ENCODE measurements at regions not wholly inside any gene's neighbourhood (a gene's known extent, or its start where the extent isn't known, plus 50 kb on each side); places are given as distances from the start of the nearest gene placed in this dataset.

- TF ChIP-seq NCOR1 (IDR thresholded peaks at IDR 0.05), result no peak
- no peak for TF ChIP-seq OTX1 (CRISPR knock-in tag; IDR thresholded peaks at IDR 0.05)
- CTCF ChIA-PET (ENCODE audit: low intra/inter-chr PET ratio), result no interaction called here
- DNase-seq (ENCODE audit: extremely low read depth in 1 of 4, low spot score in 3 of 4), result peak in 1 of 4 experiments; percentile 0
- no peaks in the 10 kb centered on the region for H3K9me3 ChIP-seq (replicated peaks; ENCODE audit: control insufficient read depth, insufficient read depth, low read depth, low read length)
- no peaks in the 10 kb centered on the region for H3K9me1 ChIP-seq (ENCODE audit: control insufficient read depth, insufficient read depth, low read length)
- no peaks in the 10 kb centered on the region for H4K20me1 ChIP-seq (replicated peaks; ENCODE audit: control insufficient read depth, insufficient read depth, low read length)
- H3K27me3 ChIP-seq (ENCODE audit: control insufficient read depth in 2 of 2, insufficient read depth in 2 of 2, low read length in 2 of 2), result no peaks in the 10 kb centered on the region
- H3K36me3 ChIP-seq (ENCODE audit: control insufficient read depth, insufficient read depth, low read length), result no peaks in the 10 kb centered on the region
- WGBS (ENCODE audit: insufficient coverage, low coverage, missing lambda C conversion rate), result 0% methylated on average over 5 of the region's 8 CpGs
- no peaks in the 10 kb centered on the region for H3K79me2 ChIP-seq (ENCODE audit: control insufficient read depth, insufficient read depth, low read length)
- H2AFZ ChIP-seq (ENCODE audit: low read depth, low read length), result no peak overlapping the region
- no peak for FAIRE-seq
- no peak overlapping the region for H3K4me3 ChIP-seq
- intact Hi-C loops (cut with micrococcal nuclease) (no loop called here), in situ Hi-C loops (cut with MboI) (no loop called here)
- no peak overlapping the region for H3K9ac ChIP-seq (ENCODE audit: insufficient read depth in 1 of 2, low read depth in 2 of 2, low read length in 2 of 2)
- no TSS peak for BruUV-seq (replicated peaks)
- no peak overlapping the region for H3K27ac ChIP-seq (ENCODE audit: extremely low read depth, low read depth, low read length)
- no peak overlapping the region for H3K4me2 ChIP-seq (ENCODE audit: insufficient read depth, low read length)
- H3K4me1 ChIP-seq (replicated peaks in 1 of 2; ENCODE audit: control insufficient read depth in 2 of 2, insufficient read depth in 2 of 2, low read length in 2 of 2), result no peaks in the 10 kb centered on the region; a peak in 1 of 5 replicates
- no peak for ATAC-seq
- POLR2A ChIA-PET, result no interaction called here
Observed at GRCh38 chr4:8938137-8938536, 66.5 kb upstream of the HMX1 start.

- Histone ChIP-seq H3K9me3 (replicated peaks; ENCODE audit: control insufficient read depth, insufficient read depth, low read depth, low read length) (no peaks in the 10 kb centered on the region), H3K4me1 (replicated peaks in 1 of 2; ENCODE audit: control insufficient read depth in 2 of 2, insufficient read depth in 2 of 2, low read length in 2 of 2) (no peaks in the 10 kb centered on the region), H3K4me2 (ENCODE audit: insufficient read depth, low read length) (no peak overlapping the region), H3K79me2 (ENCODE audit: control insufficient read depth, insufficient read depth, low read length) (no peaks in the 10 kb centered on the region), H3K9ac (ENCODE audit: insufficient read depth in 1 of 2, low read depth in 2 of 2, low read length in 2 of 2) (no peak overlapping the region), H3K27me3 (ENCODE audit: control insufficient read depth in 2 of 2, insufficient read depth in 2 of 2, low read length in 2 of 2) (no peaks in the 10 kb centered on the region), H4K20me1 (replicated peaks; ENCODE audit: control insufficient read depth, insufficient read depth, low read length) (no peaks in the 10 kb centered on the region), H3K27ac (ENCODE audit: extremely low read depth, low read depth, low read length) (no peak overlapping the region), H3K36me3 (ENCODE audit: control insufficient read depth, insufficient read depth, low read length) (no peaks in the 10 kb centered on the region), H3K4me3 (no peak overlapping the region), H3K9me1 (ENCODE audit: control insufficient read depth, insufficient read depth, low read length) (no peaks in the 10 kb centered on the region), H2AFZ (ENCODE audit: low read depth, low read length) (no peak overlapping the region)
- in situ Hi-C loops (cut with MboI) (no loop called here), intact Hi-C loops (cut with micrococcal nuclease) (no loop called here)
- no peak for ATAC-seq
- CTCF ChIA-PET (ENCODE audit: low intra/inter-chr PET ratio), result no interaction called here
- no TSS peak for BruUV-seq (replicated peaks)
- POLR2A ChIA-PET, result no interaction called here
- DNase-seq (ENCODE audit: extremely low read depth in 1 of 4, low spot score in 3 of 4), result no peak
- 0% methylated on average over 1 of the region's 1 CpG for WGBS (ENCODE audit: insufficient coverage, low coverage, missing lambda C conversion rate)
- FAIRE-seq, result no peak
- TF ChIP-seq SNAPC5 (CRISPR knock-in tag; IDR thresholded peaks at IDR 0.05), result no peak
- no peak for TF ChIP-seq ZNF354B (CRISPR knock-in tag; IDR thresholded peaks at IDR 0.05)
- no peak for TF ChIP-seq TCF7L2 (IDR thresholded peaks at IDR 0.05; ENCODE audit: low read depth, low read length)
- no peak for TF ChIP-seq BHLHE40 (IDR thresholded peaks at IDR 0.05; ENCODE audit: low read length)
- TF ChIP-seq ZEB2 (IDR thresholded peaks at IDR 0.05), result no peak
- no peak for TF ChIP-seq ZNF134 (CRISPR knock-in tag; conservative IDR thresholded peaks at IDR 0.05)
- TF ChIP-seq DEAF1 (CRISPR knock-in tag; IDR thresholded peaks at IDR 0.05), result no peak
- no peak for TF ChIP-seq FOS (IDR thresholded peaks at IDR 0.05; ENCODE audit: extremely low read depth, insufficient read length)
- TF ChIP-seq E2F8 (IDR thresholded peaks at IDR 0.05; ENCODE audit: low read depth, partially characterized antibody), result no peak
- no peak for TF ChIP-seq NR2C1 (IDR thresholded peaks at IDR 0.05)
- TF ChIP-seq NR2C1 (tag; IDR thresholded peaks at IDR 0.05), result no peak
- no peak for TF ChIP-seq NFYB (IDR thresholded peaks at IDR 0.05; ENCODE audit: extremely low read depth, insufficient read length)
- TF ChIP-seq SIRT6 (IDR thresholded peaks at IDR 0.05; ENCODE audit: low read depth, low read length), result no peak
- no peak for TF ChIP-seq ETV5 (CRISPR knock-in tag; IDR thresholded peaks at IDR 0.05; ENCODE audit: low read depth)
Observed at GRCh38 chr4:8932884-8933283, 61.2 kb upstream of the HMX1 start.

Data from K562 (cell line).